ENCODE measurements at regions not wholly inside any gene's neighbourhood (a gene's known extent, or its start where the extent isn't known, plus 50 kb on each side); places are given as distances from the start of the nearest gene placed in this dataset.
A peak's percentile ranks its signal among the peaks of the same experiment; 100 is the strongest.

DNA sequence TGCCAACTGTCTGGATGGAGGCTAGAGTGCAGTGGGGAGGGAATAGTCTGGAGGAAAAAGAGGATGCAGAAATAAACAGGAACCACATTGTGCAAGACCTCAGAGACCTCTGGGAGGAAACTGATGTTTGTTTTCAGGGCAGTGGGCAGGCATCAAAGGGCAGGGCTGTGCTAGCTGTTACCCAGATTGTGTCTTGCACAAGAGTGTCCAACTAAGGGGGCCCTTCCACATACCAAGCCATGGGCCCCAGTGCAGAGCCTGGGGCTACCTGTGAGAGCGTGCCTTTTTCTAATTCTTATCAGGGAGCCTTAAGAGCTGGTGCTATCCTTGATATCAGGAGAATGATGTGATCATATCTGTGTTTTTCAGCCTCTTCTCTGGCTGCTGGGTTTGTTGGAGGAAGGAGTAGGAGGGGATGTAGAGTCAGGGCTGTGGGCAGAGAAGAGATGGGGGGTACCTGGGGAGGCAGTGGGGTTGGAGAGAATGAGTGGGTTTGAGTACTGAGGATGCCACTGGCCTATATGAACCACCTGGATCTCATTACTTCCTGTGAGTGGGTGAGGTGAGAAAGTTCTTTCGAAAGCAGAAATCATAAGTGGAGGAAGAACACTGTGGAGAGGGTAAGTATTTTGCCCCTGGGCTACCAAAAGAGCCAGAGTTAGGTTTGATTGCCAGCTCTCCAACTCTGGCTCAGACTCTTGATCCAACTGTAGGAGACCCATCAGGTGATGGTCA lies 259.2 kb upstream of the CRY1 start (continued):
- TF ChIP-seq, protein P1, sequence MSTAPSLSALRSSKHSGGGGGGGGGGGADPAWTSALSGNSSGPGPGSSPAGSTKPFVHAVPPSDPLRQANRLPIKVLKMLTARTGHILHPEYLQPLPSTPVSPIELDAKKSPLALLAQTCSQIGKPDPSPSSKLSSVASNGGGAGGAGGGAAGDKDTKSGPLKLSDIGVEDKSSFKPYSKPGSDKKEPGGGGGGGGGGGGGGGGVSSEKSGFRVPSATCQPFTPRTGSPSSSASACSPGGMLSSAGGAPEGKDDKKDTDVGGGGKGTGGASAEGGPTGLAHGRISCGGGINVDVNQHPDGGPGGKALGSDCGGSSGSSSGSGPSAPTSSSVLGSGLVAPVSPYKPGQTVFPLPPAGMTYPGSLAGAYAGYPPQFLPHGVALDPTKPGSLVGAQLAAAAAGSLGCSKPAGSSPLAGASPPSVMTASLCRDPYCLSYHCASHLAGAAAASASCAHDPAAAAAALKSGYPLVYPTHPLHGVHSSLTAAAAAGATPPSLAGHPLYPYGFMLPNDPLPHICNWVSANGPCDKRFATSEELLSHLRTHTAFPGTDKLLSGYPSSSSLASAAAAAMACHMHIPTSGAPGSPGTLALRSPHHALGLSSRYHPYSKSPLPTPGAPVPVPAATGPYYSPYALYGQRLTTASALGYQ (CRISPR knock-in tag; IDR thresholded peaks at IDR 0.05), result peak; percentile 71; the same call in 1 of the 2 replicates
- peak; percentile 86 for TF ChIP-seq FOSL2 (CRISPR knock-in tag; IDR thresholded peaks at IDR 0.05)
- TF ChIP-seq MTF1 (CRISPR knock-in tag; IDR thresholded peaks at IDR 0.05), result no peak
- TF ChIP-seq, protein P2, sequence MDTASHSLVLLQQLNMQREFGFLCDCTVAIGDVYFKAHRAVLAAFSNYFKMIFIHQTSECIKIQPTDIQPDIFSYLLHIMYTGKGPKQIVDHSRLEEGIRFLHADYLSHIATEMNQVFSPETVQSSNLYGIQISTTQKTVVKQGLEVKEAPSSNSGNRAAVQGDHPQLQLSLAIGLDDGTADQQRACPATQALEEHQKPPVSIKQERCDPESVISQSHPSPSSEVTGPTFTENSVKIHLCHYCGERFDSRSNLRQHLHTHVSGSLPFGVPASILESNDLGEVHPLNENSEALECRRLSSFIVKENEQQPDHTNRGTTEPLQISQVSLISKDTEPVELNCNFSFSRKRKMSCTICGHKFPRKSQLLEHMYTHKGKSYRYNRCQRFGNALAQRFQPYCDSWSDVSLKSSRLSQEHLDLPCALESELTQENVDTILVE (CRISPR knock-in tag; IDR thresholded peaks at IDR 0.05), result peak; percentile 65
- TF ChIP-seq ZNF12 (CRISPR knock-in tag; IDR thresholded peaks at IDR 0.05), result peak; percentile 79
- TF ChIP-seq RORA (CRISPR knock-in tag; IDR thresholded peaks at IDR 0.05), result no peak
- TF ChIP-seq ZNF891 (CRISPR knock-in tag; IDR thresholded peaks at IDR 0.05), result no peak
- TF ChIP-seq, protein P3, sequence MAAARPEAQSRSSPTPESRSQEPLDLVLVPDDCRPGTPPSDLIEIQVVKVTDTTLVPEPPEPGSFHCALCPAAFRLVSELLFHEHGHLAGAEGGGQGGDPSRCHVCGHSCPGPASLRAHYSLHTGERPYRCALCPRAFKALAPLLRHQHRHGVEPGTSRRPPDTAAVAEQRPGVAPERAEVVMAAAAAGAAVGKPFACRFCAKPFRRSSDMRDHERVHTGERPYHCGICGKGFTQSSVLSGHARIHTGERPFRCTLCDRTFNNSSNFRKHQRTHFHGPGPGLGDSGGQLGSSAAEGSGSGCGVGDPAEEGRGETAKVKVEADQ (CRISPR knock-in tag; IDR thresholded peaks at IDR 0.05; ENCODE audit: borderline replicate concordance), result no peak
- no peak for TF ChIP-seq ZNF674 (CRISPR knock-in tag; IDR thresholded peaks at IDR 0.05; ENCODE audit: low read depth)
- no peak for TF ChIP-seq NFYC (CRISPR knock-in tag; IDR thresholded peaks at IDR 0.05)
- TF ChIP-seq RBAK (CRISPR knock-in tag; IDR thresholded peaks at IDR 0.05), result peak; percentile 82
- peak; percentile 30; the same call in 1 of the 2 replicates for TF ChIP-seq ZNF543 (CRISPR knock-in tag; IDR thresholded peaks at IDR 0.05)
- peak; percentile 88 for TF ChIP-seq FOXJ3 (CRISPR knock-in tag; IDR thresholded peaks at IDR 0.05; ENCODE audit: borderline replicate concordance)
- TF ChIP-seq, protein P4, sequence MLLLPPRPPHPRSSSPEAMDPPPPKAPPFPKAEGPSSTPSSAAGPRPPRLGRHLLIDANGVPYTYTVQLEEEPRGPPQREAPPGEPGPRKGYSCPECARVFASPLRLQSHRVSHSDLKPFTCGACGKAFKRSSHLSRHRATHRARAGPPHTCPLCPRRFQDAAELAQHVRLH (CRISPR knock-in tag; IDR thresholded peaks at IDR 0.05; ENCODE audit: borderline replicate concordance, low read depth), result no peak
- TF ChIP-seq, protein P5, sequence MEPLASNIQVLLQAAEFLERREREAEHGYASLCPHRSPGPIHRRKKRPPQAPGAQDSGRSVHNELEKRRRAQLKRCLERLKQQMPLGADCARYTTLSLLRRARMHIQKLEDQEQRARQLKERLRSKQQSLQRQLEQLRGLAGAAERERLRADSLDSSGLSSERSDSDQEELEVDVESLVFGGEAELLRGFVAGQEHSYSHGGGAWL (CRISPR knock-in tag; IDR thresholded peaks at IDR 0.05), result no peak
- no peak for TF ChIP-seq CENPT (CRISPR knock-in tag; IDR thresholded peaks at IDR 0.05; ENCODE audit: low read depth)
- TF ChIP-seq, protein P6, sequence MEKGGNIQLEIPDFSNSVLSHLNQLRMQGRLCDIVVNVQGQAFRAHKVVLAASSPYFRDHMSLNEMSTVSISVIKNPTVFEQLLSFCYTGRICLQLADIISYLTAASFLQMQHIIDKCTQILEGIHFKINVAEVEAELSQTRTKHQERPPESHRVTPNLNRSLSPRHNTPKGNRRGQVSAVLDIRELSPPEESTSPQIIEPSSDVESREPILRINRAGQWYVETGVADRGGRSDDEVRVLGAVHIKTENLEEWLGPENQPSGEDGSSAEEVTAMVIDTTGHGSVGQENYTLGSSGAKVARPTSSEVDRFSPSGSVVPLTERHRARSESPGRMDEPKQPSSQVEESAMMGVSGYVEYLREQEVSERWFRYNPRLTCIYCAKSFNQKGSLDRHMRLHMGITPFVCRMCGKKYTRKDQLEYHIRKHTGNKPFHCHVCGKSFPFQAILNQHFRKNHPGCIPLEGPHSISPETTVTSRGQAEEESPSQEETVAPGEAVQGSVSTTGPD (CRISPR knock-in tag; IDR thresholded peaks at IDR 0.05), result no peak
